RWPE1 (cell line): ENCODE measurements at regions not wholly inside any gene's neighbourhood (a gene's known extent, or its start where the extent isn't known, plus 50 kb on each side); places are given as distances from the start of the nearest gene placed in this dataset.
"Not testable (repeated sequence)": the region's sequence is repeated elsewhere in the genome, so short reads cannot be mapped to it uniquely, and the experiment has no call there.

ENCODE experiments used
- CTCF ChIA-PET: fragments of 350-600 bp; sonication (Branson Sonifier 250); formaldehyde crosslinking; extraction: SDS; loops from one replicate; lab custom pipeline; 2021; lab: Yijun Ruan, JAX
- POLR2A ChIA-PET: fragments of 400-600 bp; formaldehyde crosslinking; extraction: SDS; loops from one replicate; lab custom pipeline; 2020; ENCODE audit warnings: antibody characterized with exemption; ENCODE audit not compliant: low non-redundant PET; lab: Yijun Ruan, JAX
- DNase-seq: peaks from one replicate; pipeline ENCODE4 v3.0.0; 2012; ENCODE audit warnings: low spot score
- H3K27ac ChIP-seq: fragments of 450-650 bp; 2 replicates; pipeline ENCODE4 v1.5.1; 2017
- CTCF ChIP-seq: fragments of 450-650 bp; conservative IDR thresholded peaks from 2 replicates; pipeline ENCODE4 v1.5.1; 2017; ENCODE audit warnings: low read depth, mild to moderate bottlenecking

- no peak for TF ChIP-seq CTCF
- DNase-seq, result no peak
- ChIA-PET POLR2A (no interaction called here), CTCF (no interaction called here)
- H3K27ac ChIP-seq, result no peak overlapping the region
Observed at GRCh38 chr11:134958870-134959269, 546.8 kb upstream of the B3GAT1 start.

- H3K27ac ChIP-seq, result no peak overlapping the region
- DNase-seq, result no peak
- ChIA-PET CTCF (no interaction called here), POLR2A (no interaction called here)
- TF ChIP-seq CTCF, result no peak
Observed at GRCh38 chr11:134958336-134958640, 546.2 kb upstream of the B3GAT1 start.

- no peak for DNase-seq
- H3K27ac ChIP-seq, result no peak overlapping the region
- ChIA-PET CTCF (no interaction called here), POLR2A (no interaction called here)
- no peak for TF ChIP-seq CTCF
Observed at GRCh38 chr11:134957540-134958335, 545.7 kb upstream of the B3GAT1 start.

GRCh38 chr11:134956450-134957210 is 544.6 kb upstream of the B3GAT1 start:
- no peak for DNase-seq
- ChIA-PET POLR2A (no interaction called here), CTCF (no interaction called here)
- H3K27ac ChIP-seq, result no peak overlapping the region
- TF ChIP-seq CTCF, result no peak

- DNase-seq, POLR2A ChIA-PET, CTCF ChIA-PET: not testable (repeated sequence)
Observed at GRCh38 chr11:134955970-134956369, 543.9 kb upstream of the B3GAT1 start.

GRCh38 chr11:134955281-134955680 is 543.2 kb upstream of the B3GAT1 start:
- POLR2A ChIA-PET, result no interaction called here

More at GRCh38 chr11:134955970-134956369, 543.9 kb upstream of the B3GAT1 start:
- H3K27ac ChIP-seq, result not testable (repeated sequence)

GRCh38 chr11:134954456-134954855 is 542.4 kb upstream of the B3GAT1 start:
- POLR2A ChIA-PET, DNase-seq, CTCF ChIA-PET, H3K27ac ChIP-seq: not testable (repeated sequence)

More at GRCh38 chr11:134955281-134955680, 543.2 kb upstream of the B3GAT1 start:
- CTCF ChIA-PET, result no interaction called here
- DNase-seq, result no peak
- TF ChIP-seq CTCF, result no peak
- no peak overlapping the region for H3K27ac ChIP-seq

GRCh38 chr11:134953417-134953970 is 541.5 kb upstream of the B3GAT1 start:
- CTCF ChIA-PET, result not testable (repeated sequence)

More at GRCh38 chr11:134953417-134953970, 541.5 kb upstream of the B3GAT1 start:
- H3K27ac ChIP-seq, POLR2A ChIA-PET, DNase-seq: not testable (repeated sequence)
